ENCODE measurements at regions not wholly inside any gene's neighbourhood (a gene's known extent, or its start where the extent isn't known, plus 50 kb on each side); places are given as distances from the start of the nearest gene placed in this dataset.
"Not testable (repeated sequence)": the region's sequence is repeated elsewhere in the genome, so short reads cannot be mapped to it uniquely, and the experiment has no call there.

- H3K9me3 ChIP-seq (ENCODE audit: control insufficient read depth, low read length), result no peaks in the 10 kb centered on the region
- H3K4me3 ChIP-seq (ENCODE audit: low read length), result no peak overlapping the region
- H3K4me1 ChIP-seq (ENCODE audit: control insufficient read depth, insufficient read depth, low read length), result no peaks in the 10 kb centered on the region
- H3K36me3 ChIP-seq (ENCODE audit: control insufficient read depth, insufficient read depth, low read length, severe bottlenecking), result no peaks in the 10 kb centered on the region
- no peak overlapping the region for H3K9ac ChIP-seq (ENCODE audit: low read length)
- H3K27me3 ChIP-seq (replicated peaks; ENCODE audit: control insufficient read depth, insufficient read depth, low read length), result no peaks in the 10 kb centered on the region
- no peak for DNase-seq (ENCODE audit: low read depth)
These were observed 259.0 kb downstream of the LRATD1 start for GRCh38 chr2:14891546-14891945.

GRCh38 chr2:14896330-14897030, 264.0 kb downstream of the LRATD1 start:
- Histone ChIP-seq H3K4me3 (ENCODE audit: low read length) (no peak overlapping the region), H3K36me3 (ENCODE audit: control insufficient read depth, insufficient read depth, low read length, severe bottlenecking) (no peaks in the 10 kb centered on the region), H3K4me1 (ENCODE audit: control insufficient read depth, insufficient read depth, low read length) (no peaks in the 10 kb centered on the region), H3K9me3 (ENCODE audit: control insufficient read depth, low read length) (no peaks in the 10 kb centered on the region), H3K27me3 (replicated peaks; ENCODE audit: control insufficient read depth, insufficient read depth, low read length) (no peaks in the 10 kb centered on the region), H3K9ac (ENCODE audit: low read length) (no peak overlapping the region)
- peak; percentile 20 for DNase-seq (ENCODE audit: low read depth)

GRCh38 chr2:14899621-14900414, 267.3 kb downstream of the LRATD1 start:
- no peak for DNase-seq (ENCODE audit: low read depth)
- no peaks in the 10 kb centered on the region for H3K36me3 ChIP-seq (ENCODE audit: control insufficient read depth, insufficient read depth, low read length, severe bottlenecking)
- no peaks in the 10 kb centered on the region for H3K27me3 ChIP-seq (replicated peaks; ENCODE audit: control insufficient read depth, insufficient read depth, low read length)
- H3K4me3 ChIP-seq (ENCODE audit: low read length), result no peak overlapping the region
- H3K4me1 ChIP-seq (ENCODE audit: control insufficient read depth, insufficient read depth, low read length), result no peaks in the 10 kb centered on the region
- H3K9me3 ChIP-seq (ENCODE audit: control insufficient read depth, low read length), result no peaks in the 10 kb centered on the region
- H3K9ac ChIP-seq (ENCODE audit: low read length), result no peak overlapping the region

GRCh38 chr2:14901737-14902136, 269.2 kb downstream of the LRATD1 start:
- no peaks in the 10 kb centered on the region for H3K9me3 ChIP-seq (ENCODE audit: control insufficient read depth, low read length)
- no peak overlapping the region for H3K9ac ChIP-seq (ENCODE audit: low read length)
- no peaks in the 10 kb centered on the region for H3K36me3 ChIP-seq (ENCODE audit: control insufficient read depth, insufficient read depth, low read length, severe bottlenecking)
- DNase-seq (ENCODE audit: low read depth), result no peak
- H3K27me3 ChIP-seq (replicated peaks; ENCODE audit: control insufficient read depth, insufficient read depth, low read length), result no peaks in the 10 kb centered on the region
- no peak overlapping the region for H3K4me3 ChIP-seq (ENCODE audit: low read length)
- no peaks in the 10 kb centered on the region for H3K4me1 ChIP-seq (ENCODE audit: control insufficient read depth, insufficient read depth, low read length)

- Histone ChIP-seq H3K36me3 (ENCODE audit: control insufficient read depth, insufficient read depth, low read length, severe bottlenecking) (no peaks in the 10 kb centered on the region), H3K4me1 (ENCODE audit: control insufficient read depth, insufficient read depth, low read length) (no peaks in the 10 kb centered on the region), H3K4me3 (ENCODE audit: low read length) (no peak overlapping the region), H3K27me3 (replicated peaks; ENCODE audit: control insufficient read depth, insufficient read depth, low read length) (no peaks in the 10 kb centered on the region), H3K9me3 (ENCODE audit: control insufficient read depth, low read length) (no peaks in the 10 kb centered on the region), H3K9ac (ENCODE audit: low read length) (no peak overlapping the region)
- DNase-seq (ENCODE audit: low read depth), result no peak
These were observed 270.4 kb downstream of the LRATD1 start for GRCh38 chr2:14902953-14903352.

- no peaks in the 10 kb centered on the region for H3K4me1 ChIP-seq (ENCODE audit: control insufficient read depth, insufficient read depth, low read length)
- no peaks in the 10 kb centered on the region for H3K27me3 ChIP-seq (replicated peaks; ENCODE audit: control insufficient read depth, insufficient read depth, low read length)
- DNase-seq (ENCODE audit: low read depth), result no peak
- H3K9ac ChIP-seq (ENCODE audit: low read length), result no peak overlapping the region
- H3K4me3 ChIP-seq (ENCODE audit: low read length), result no peak overlapping the region
- H3K36me3 ChIP-seq (ENCODE audit: control insufficient read depth, insufficient read depth, low read length, severe bottlenecking), result no peaks in the 10 kb centered on the region
- no peaks in the 10 kb centered on the region for H3K9me3 ChIP-seq (ENCODE audit: control insufficient read depth, low read length)
These were observed 271.3 kb downstream of the LRATD1 start for GRCh38 chr2:14903709-14904374.

GRCh38 chr2:14904378-14904777, 271.9 kb downstream of the LRATD1 start:
- H3K4me1 ChIP-seq (ENCODE audit: control insufficient read depth, insufficient read depth, low read length); H3K27me3 ChIP-seq (replicated peaks; ENCODE audit: control insufficient read depth, insufficient read depth, low read length); H3K36me3 ChIP-seq (ENCODE audit: control insufficient read depth, insufficient read depth, low read length, severe bottlenecking); DNase-seq (ENCODE audit: low read depth); H3K4me3 ChIP-seq (ENCODE audit: low read length); H3K9ac ChIP-seq (ENCODE audit: low read length); H3K9me3 ChIP-seq (ENCODE audit: control insufficient read depth, low read length): not testable (repeated sequence)

GRCh38 chr2:14905571-14905970, 273.1 kb downstream of the LRATD1 start:
- Histone ChIP-seq H3K9me3 (ENCODE audit: control insufficient read depth, low read length) (no peaks in the 10 kb centered on the region), H3K36me3 (ENCODE audit: control insufficient read depth, insufficient read depth, low read length, severe bottlenecking) (no peaks in the 10 kb centered on the region), H3K9ac (ENCODE audit: low read length) (no peak overlapping the region), H3K27me3 (replicated peaks; ENCODE audit: control insufficient read depth, insufficient read depth, low read length) (no peaks in the 10 kb centered on the region), H3K4me1 (ENCODE audit: control insufficient read depth, insufficient read depth, low read length) (no peaks in the 10 kb centered on the region), H3K4me3 (ENCODE audit: low read length) (no peak overlapping the region)
- DNase-seq (ENCODE audit: low read depth), result no peak

GRCh38 chr2:14907014-14907612, 274.6 kb downstream of the LRATD1 start:
- no peaks in the 10 kb centered on the region for H3K27me3 ChIP-seq (replicated peaks; ENCODE audit: control insufficient read depth, insufficient read depth, low read length)
- no peaks in the 10 kb centered on the region for H3K4me1 ChIP-seq (ENCODE audit: control insufficient read depth, insufficient read depth, low read length)
- DNase-seq (ENCODE audit: low read depth), result no peak
- H3K9ac ChIP-seq (ENCODE audit: low read length), result no peak overlapping the region
- H3K9me3 ChIP-seq (ENCODE audit: control insufficient read depth, low read length), result no peaks in the 10 kb centered on the region
- H3K4me3 ChIP-seq (ENCODE audit: low read length), result no peak overlapping the region
- H3K36me3 ChIP-seq (ENCODE audit: control insufficient read depth, insufficient read depth, low read length, severe bottlenecking), result no peaks in the 10 kb centered on the region

- Histone ChIP-seq H3K4me1 (ENCODE audit: control insufficient read depth, insufficient read depth, low read length) (no peaks in the 10 kb centered on the region), H3K9ac (ENCODE audit: low read length) (no peak overlapping the region), H3K9me3 (ENCODE audit: control insufficient read depth, low read length) (peaks cover 1% of the 10 kb centered on the region), H3K36me3 (ENCODE audit: control insufficient read depth, insufficient read depth, low read length, severe bottlenecking) (no peaks in the 10 kb centered on the region), H3K27me3 (replicated peaks; ENCODE audit: control insufficient read depth, insufficient read depth, low read length) (no peaks in the 10 kb centered on the region), H3K4me3 (ENCODE audit: low read length) (no peak overlapping the region)
- DNase-seq (ENCODE audit: low read depth), result no peak
These were observed 277.3 kb downstream of the LRATD1 start for GRCh38 chr2:14909795-14910194.

- Histone ChIP-seq H3K27me3 (replicated peaks; ENCODE audit: control insufficient read depth, insufficient read depth, low read length) (no peaks in the 10 kb centered on the region), H3K9ac (ENCODE audit: low read length) (no peak overlapping the region), H3K4me3 (ENCODE audit: low read length) (no peak overlapping the region), H3K9me3 (ENCODE audit: control insufficient read depth, low read length) (peaks cover 4% of the 10 kb centered on the region), H3K36me3 (ENCODE audit: control insufficient read depth, insufficient read depth, low read length, severe bottlenecking) (no peaks in the 10 kb centered on the region), H3K4me1 (ENCODE audit: control insufficient read depth, insufficient read depth, low read length) (no peaks in the 10 kb centered on the region)
- no peak for DNase-seq (ENCODE audit: low read depth)
These were observed 278.1 kb downstream of the LRATD1 start for GRCh38 chr2:14910654-14911053.

Measured in adipocyte (in vitro differentiated cells).